ENCODE measurements at regions not wholly inside any gene's neighbourhood (a gene's known extent, or its start where the extent isn't known, plus 50 kb on each side); places are given as distances from the start of the nearest gene placed in this dataset.
A peak's percentile ranks its signal among the peaks of the same experiment; 100 is the strongest.

- DNase-seq, result no peak
Observed at GRCh38 chr3:31440878-31441277, 91.8 kb upstream of the STT3B start.

GRCh38 chr3:31442755-31443154 lies 90.0 kb upstream of the STT3B start:
- no peak for DNase-seq

- DNase-seq, result no peak
Observed at GRCh38 chr3:31444220-31445142, 88.2 kb upstream of the STT3B start.

- DNase-seq, result no peak
Observed at GRCh38 chr3:31445701-31446100, 87.0 kb upstream of the STT3B start.

GRCh38 chr3:31448035-31448881 lies 84.5 kb upstream of the STT3B start:
- DNase-seq, result no peak

- DNase-seq, result no peak
Observed at GRCh38 chr3:31448882-31449243, 83.9 kb upstream of the STT3B start.

- DNase-seq, result no peak
Observed at GRCh38 chr3:31449318-31449717, 83.4 kb upstream of the STT3B start.

GRCh38 chr3:31450345-31450744 lies 82.4 kb upstream of the STT3B start:
- DNase-seq, result no peak

- DNase-seq, result no peak
Observed at GRCh38 chr3:31452495-31453106, 80.1 kb upstream of the STT3B start.

GRCh38 chr3:31453430-31453829 lies 79.3 kb upstream of the STT3B start:
- DNase-seq, result no peak

GRCh38 chr3:31455524-31455923 lies 77.2 kb upstream of the STT3B start:
- no peak for DNase-seq

- DNase-seq, result no peak
Observed at GRCh38 chr3:31456373-31456772, 76.4 kb upstream of the STT3B start.

GRCh38 chr3:31461426-31461825 lies 71.3 kb upstream of the STT3B start:
- DNase-seq, result no peak

- peak; percentile 22 for DNase-seq
Observed at GRCh38 chr3:31462050-31462569, 70.6 kb upstream of the STT3B start.

- DNase-seq, result no peak
Observed at GRCh38 chr3:31465999-31466398, 66.7 kb upstream of the STT3B start.

- DNase-seq, result no peak
Observed at GRCh38 chr3:31466866-31467265, 65.9 kb upstream of the STT3B start.

GRCh38 chr3:31468433-31468832 lies 64.3 kb upstream of the STT3B start:
- no peak for DNase-seq

GRCh38 chr3:31469385-31469784 lies 63.3 kb upstream of the STT3B start:
- no peak for DNase-seq

- peak; percentile 28 for DNase-seq
Observed at GRCh38 chr3:31472479-31473390, 60.0 kb upstream of the STT3B start.

- DNase-seq, result no peak
Observed at GRCh38 chr3:31476209-31476608, 56.5 kb upstream of the STT3B start.

GRCh38 chr3:31479431-31479830 lies 53.3 kb upstream of the STT3B start:
- no peak for DNase-seq

- DNase-seq, result no peak
Observed at GRCh38 chr3:31481697-31482096, 51.0 kb upstream of the STT3B start.

Measured in activated naive CD4-positive, alpha-beta T cell treated with anti-CD3 and anti-CD28 coated beads, Interleukin-2, amount 50 U/mL, for 16 hours (primary cell).